NCI-H2081 (cell line): ENCODE measurements at regions not wholly inside any gene's neighbourhood (a gene's known extent, or its start where the extent isn't known, plus 50 kb on each side); places are given as distances from the start of the nearest gene placed in this dataset.
A peak's percentile ranks its signal among the peaks of the same experiment; 100 is the strongest.
"Not testable (repeated sequence)": the region's sequence is repeated elsewhere in the genome, so short reads cannot be mapped to it uniquely, and the experiment has no call there.

Source experiments
- DNase-seq, 2 experiments: peaks; one replicate each; lab custom pipeline; 2025; lab: John Stamatoyannopoulos, UW

DNA sequence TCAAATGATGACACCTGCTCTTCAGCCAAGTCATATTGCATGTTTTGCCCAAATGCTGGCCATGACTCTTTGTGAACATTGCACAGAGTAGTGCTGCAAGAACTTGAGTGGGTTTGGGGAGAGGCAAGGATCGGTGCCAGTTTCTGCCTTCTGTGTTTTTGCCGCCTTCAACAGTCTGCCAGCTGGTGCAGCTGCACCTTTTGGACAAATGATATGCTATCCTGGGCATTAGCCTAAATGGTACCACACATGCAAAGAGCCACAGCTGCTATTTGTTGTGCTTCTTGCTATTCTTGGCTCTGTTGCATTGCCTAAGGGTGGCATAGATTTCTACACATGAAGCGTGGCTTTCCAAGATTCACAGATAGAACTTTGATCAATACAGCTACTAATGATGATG lies 189.0 kb upstream of the CCN2 start:
- DNase-seq, result peak in 1 of 2 experiments; percentile 40

DNA sequence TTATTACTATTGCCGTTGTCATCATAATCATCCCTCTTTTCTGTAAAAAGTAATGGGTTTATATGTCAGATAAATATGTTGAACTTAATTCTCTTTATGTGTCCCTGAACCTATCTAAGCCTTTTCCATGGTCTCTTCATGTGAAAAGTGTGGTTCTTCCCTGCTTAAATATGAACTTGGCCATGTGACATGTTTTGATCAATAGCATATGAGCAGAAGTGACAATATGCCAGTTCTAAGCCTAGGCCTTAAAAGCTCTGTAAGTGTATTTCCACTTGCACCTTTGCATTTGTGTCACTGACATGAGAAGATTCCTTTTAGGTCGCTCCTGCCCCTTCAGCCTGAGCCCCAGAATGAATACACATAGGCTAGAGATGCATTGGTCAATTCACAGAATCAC lies 188.4 kb upstream of the CCN2 start:
- no peak for DNase-seq

DNA sequence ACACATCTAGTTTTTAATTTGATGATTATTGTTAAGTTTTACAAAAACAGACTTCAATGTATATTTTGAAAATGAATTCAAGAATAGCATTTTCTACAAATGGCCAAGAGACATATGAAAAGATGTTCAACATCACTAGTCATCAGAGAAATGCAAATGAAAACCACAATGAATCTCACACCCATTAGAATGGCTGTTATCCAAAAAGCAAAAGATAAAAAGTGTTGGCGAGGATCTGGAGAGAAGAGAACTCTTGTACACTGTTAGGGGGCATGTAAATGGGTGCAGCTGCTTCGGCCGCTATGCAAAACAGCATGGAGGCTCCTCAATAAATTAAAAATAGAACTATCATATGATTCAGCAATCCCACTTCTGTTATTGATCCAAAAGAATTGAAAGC lies 185.8 kb upstream of the CCN2 start:
- DNase-seq, result no peak

DNA sequence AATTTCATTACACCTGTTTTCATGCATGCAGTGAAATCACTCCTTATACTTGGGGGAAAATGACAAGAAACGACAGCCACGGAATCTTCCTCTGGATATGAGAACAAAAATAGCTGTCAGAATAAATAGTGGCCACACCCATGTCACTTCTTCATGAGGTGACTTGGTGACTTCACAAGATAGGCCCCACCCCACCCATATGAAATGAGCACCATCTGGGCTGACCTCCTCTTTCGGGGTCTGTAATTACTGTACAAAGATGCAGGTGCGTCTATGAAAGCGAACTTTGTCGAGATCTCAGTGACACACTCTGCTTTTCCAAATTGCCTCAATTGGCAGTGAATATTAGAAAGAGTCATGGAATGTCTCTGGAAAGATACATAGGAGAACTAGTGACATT lies 184.2 kb upstream of the CCN2 start:
- DNase-seq, result no peak

DNA sequence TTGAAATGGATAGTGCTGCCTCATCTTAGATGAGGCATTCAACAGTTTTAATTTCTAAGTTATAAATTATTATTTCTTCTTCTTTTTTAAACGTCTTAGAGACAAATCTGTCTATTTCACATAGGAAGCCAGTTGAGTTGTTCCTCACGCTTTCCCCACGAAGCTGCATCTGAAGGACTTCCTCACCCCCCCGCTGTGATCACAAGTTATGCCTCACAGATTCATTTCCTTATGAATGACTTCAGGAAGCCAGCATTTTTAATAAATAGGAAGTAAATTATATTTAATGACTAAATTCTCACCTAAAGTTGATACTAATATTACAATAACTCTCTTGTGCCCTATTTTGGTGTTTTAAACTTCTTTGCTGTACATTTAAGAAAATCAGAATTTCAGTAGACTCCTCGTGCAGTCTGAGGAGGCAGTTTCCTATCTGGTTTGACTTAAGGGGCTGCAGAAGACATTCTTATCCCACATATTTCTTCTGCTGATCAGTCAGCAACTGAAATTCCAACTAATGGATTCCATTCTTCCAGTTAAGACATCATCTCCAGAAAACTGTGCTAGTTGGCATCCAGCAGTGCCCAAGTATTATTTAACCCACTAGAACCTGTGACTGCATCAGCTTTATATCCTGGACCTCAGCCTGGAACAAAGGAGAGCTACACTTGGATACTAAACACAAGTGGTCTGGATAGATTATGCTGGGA lies 182.7 kb upstream of the CCN2 start:
- DNase-seq, result no peak

DNA sequence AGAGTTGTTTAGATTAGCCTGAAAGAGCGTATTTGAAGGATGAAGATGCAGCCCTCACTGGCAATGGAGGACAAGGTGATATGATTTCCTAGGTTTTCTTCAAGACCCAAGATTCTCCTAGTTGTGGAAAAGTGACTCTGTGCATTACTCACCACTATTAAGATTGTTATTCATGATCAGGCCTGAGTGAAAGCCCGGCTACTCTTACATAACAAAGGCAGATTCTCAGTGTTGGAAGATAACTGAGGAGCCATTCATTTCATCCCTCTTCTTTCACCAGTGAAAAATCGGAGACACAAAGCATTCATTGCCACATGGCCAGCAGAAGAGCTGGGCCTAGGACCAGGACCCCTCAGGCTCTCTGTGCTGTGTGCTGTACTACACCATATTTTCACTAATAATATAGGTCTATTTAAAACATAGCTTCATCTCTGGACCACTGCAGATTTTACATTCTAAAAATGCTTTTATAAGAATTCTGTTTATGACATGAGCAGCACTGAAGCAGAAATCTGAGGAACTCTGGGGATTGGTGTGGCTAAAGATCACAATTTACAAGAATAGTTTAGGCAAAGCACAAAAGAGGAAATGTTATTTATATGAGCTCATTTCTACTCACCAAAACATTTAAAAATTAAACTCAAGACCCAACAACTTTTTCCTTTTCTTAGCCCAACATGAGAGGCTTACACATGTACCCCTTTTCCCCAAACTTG lies 181.9 kb upstream of the CCN2 start:
- no peak for DNase-seq

DNA sequence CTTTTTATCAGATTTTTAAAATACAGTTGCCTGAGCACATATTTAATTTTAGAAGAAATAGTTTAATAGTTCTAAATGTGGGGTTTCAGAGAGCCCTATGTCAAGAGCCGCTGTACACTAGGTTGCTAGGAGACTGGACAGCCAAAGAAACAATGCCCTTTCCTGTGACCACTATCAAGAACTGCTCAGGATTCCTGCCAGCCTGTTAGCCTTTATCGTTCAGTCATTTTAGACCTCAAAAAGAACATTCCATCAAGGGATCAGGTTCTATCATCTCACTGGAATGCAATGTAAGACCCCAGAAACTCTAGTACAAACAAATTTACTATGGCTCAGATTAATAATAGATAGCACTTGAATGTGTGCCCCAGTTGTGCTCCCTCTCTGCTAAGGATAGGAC lies 181.2 kb upstream of the CCN2 start:
- DNase-seq, result no peak

DNA sequence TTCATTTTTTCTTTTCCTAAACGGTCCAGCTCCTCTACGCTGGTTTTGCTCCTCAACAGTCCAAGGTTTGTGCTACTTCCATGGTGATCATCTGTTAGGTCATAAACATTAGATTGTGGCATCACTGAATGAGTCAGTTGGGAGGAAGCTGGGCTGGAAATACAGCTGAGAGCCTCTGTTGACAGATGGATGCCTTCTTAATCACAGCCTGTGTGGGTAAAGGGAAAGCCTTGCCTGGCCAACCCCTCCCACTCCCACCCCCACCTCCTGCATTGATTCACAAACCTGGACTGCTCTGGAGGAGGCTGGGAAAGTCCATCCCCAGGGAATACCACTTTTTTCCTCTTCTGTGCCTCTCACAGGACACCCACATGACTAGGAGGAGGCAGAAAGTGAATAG lies 180.6 kb upstream of the CCN2 start:
- DNase-seq, result peak; percentile 54 to 66

DNA sequence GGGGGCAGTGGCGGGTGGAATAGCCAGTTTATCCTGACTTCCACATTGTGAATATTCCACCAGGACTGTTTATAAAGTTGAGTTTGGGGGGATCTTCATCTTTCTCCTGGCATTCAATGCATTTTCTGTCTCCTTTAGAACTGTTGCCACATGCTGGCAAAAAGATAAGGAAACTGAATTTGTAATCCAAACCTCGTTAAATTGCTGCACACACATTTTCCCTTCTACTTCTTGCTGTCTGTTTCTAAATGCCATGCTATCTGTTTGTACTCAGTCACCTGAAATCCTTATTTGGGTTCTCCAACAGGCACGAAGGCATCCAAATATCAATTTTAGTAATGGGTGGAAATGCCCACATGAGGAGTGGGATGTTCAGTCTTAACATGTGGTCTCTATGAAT lies 180.2 kb upstream of the CCN2 start:
- DNase-seq, result no peak

DNA sequence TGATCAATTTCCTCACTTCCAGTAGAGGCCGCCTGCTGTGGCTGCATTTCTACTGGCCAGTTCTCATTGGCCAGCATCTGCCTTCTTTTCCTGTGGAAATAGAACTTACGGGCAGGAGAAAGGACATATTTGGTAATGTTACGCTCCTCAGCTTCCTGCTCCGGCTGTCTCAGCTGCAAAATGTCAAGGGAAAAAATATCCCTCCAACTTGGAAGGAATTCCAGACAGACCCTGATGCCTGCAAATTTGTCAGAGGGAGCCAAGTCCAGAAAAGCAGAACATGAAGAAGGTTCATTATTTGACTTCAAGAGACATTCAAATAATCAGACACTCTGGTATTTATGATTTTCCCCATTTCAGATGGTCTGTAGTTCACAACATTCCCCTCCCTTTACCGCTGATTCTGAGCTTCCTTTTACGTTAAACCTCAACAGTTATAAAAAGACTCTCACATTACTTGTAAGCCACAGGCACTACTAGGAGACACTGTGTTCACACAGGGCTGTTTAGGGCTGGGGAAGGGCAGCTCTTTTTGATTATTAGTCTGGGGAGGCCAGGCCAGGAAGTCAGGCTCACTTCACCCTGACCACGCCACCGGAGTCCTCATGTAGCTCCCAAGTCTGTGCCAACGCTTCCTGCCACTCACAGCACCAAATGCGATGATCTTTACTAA lies 179.6 kb upstream of the CCN2 start:
- DNase-seq, result no peak

DNA sequence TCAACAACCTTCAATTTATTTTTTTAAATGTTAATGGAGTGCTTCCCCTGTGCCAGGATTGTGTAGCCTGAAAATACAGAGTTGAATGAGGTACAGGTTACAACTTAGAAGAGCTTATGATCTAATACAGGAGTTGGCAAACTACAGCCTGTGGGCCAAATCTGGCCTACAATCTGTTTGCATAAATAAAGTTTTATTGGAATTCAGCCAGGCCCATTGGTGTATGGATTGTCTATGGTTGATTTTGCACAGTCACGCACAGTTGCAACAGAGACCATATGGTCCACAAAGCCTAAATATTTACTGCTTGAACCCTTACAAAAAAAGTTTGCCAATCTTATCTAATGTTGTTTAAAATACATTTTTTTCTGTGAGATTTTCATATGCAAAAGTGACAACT lies 177.3 kb upstream of the CCN2 start:
- DNase-seq, result no peak

DNA sequence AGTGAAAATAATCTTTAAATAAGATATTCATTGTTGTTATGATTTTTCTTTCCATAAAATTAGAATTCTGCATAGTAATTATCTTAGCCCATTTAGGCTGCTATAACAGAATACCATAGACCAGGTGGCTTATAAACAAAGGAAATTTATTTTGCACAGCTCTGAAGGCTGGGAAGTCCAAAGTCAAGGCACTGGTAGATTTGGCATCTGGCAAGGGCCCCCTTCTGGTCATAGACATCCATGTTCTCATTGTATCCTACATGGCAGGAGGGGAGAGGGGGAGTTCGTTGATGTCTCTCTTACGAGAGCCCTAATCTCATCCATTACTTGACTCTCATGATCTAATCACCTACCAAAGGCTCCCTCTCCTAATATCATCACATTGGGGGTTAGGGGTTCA lies 175.0 kb upstream of the CCN2 start:
- DNase-seq, result no peak

DNA sequence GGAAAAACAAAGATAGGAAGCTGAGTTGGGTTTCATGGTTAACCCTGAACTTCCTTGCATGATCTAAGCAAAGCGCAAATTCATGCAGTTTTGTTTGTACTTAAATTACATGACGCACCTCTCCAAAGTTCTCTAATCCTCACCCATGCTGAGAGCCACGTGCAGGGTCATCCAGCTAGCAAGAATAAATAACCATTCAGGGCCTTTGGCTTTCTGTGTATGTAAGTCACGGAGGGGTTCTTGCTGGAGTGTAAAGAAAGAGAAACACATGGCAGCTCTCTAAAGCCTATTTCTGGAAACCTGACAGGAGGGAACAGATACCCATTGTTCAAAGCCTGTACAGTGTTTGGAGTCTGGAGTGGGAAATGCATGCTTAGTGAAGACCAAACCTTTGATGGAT lies 171.7 kb upstream of the CCN2 start:
- DNase-seq, result peak; percentile 2 to 37

DNA sequence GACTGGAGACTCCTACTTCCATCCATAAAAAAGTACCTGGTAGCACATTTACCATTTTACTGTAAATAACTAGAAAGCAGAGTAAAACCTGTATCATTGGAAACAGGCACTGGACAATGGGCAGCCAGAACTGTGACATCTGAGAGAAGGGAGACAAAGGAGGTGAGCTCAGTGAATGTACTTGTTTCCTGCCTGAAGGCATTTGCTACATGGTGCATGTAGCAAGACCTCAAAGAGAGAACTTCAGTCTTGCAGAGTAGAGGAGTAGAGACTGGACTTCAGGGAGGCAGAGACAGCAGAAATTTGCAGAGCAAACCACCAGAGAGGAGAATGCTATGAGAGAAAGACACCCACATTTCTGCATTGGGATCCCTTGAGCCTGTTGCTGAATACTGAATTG lies 171.0 kb upstream of the CCN2 start:
- DNase-seq, result no peak

DNA sequence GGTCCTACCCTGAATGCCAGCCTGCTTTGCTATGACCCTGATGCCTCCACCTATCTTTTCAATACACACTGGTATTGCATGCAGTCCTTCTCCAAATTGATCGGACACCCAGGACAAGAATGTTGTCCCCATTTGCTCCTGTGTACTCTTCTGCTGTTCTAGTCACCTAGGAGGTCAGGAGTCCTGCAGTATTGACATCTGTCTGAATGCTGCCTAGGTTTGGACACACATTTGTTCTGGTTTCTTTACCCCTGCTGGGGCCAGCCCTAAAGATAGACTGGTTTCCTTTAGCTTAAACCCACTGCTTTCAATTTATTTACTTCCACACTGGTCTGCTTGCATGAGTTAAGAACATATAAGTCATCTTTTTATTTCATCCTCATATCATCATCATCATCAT lies 167.0 kb upstream of the CCN2 start:
- no peak for DNase-seq

DNA sequence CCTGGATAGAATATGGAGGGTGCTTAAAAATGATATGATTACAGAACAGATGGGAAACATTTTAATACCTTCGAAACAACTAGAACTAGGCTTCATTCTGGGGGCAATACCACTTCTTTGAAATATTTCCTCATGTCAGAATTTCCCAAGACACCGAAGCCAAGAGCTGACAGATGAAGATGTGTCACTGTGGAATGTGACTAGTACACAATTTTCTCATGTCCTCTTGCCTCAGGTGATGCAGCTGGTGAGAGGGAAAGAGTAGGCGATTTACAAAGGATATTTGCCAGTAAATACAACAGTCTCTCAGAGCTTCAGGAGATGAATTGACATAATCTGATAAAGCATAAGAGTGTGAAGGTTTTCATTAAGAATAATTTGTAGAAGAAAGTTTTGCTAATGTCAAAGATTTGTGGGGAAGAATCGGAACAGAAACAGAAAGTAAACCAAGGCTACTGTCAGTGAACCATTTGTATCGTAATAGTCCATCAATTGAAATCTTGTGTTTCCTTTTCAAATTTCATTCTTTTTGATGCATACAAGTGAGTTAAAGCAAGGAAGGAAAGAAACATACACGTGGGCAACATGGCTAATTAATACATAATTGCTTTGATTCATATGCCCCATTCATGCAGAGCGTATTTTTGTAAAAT lies 164.7 kb upstream of the CCN2 start:
- DNase-seq, result no peak

DNA sequence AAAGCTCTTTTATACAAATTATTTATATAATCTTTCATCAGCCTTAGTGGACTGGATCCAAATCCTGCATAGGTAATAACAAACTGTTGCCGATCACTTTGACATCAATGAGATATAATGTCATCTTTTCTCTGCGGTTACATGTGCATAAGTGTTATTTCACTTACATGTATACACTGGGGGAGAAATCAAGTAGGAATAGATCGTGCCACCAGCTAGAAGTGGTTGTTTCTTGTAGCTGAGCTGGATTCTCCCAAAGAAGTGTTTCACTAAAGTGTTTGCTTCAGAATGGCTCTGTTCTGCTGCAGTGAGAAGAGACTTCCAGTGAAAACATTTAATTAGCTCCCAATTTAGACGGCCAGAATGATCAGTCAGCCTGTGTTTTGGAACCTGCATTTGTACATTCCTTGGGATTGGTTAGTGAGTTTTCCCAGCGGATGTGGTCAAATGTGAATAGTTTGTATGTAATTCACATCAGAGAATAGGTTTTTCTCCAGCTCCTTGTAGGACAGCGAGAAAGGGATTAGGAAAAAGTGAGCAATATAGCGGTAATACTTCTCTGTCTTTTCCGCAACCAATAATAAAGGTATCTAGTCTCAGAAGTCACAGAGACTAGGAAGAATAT lies 163.1 kb upstream of the CCN2 start:
- no peak for DNase-seq

DNA sequence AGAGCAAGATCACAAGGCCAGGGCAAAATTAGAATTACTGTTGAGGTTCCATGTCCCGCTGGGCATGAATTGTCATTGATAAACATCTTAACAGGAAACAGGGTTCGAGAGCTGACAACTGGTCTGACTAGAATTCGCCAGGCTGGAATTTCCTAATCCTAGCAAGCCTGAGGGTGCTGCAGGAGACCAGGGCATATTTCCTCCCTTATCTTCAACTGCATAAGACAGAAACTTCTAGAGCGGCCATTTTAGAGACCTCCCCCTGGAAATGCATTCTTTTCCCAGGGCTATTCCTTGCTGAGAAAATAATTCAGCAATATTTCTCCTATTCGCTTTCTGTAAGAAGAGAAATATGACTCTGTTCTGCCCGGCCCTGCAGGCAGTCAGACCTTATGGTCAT lies 158.6 kb upstream of the CCN2 start:
- DNase-seq, result not testable (repeated sequence)

DNA sequence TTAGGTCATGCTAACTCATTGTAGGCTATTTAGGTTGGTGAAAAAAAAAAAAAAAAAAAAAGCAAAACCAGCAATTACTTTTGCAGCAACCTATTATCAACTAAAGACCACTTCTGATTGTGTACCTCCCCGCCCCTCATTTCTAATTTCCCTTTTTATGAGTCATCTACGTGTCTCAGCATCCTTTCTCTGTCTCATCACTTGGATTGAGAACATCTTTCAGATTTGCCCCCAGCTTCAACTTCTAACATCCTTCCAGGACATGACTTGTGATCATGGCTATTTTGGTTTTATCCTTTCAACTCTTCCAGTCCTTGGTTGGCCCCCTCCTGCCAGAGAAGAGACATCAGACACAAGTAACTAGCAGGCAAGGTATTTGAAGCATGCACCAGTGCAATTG lies 156.7 kb upstream of the CCN2 start:
- no peak for DNase-seq

DNA sequence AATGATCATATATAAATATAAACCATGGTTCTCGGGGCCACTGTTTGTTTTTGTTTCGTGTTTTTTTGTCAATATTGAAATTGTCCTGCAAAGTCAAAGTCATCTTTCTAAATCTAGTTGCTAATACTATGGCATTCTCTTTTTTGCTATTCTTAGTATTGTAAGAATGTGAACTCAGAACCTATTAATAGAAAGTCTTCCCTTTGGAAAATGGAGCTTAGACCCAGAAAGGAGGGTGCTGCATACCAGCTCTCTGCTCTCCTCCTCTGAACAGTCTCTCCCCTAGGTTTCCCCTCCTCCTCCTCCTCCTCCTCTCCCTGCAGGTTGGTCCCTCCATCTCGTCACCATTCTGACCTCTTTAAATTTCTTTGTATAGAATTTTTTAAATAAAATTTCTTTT lies 150.4 kb upstream of the CCN2 start:
- no peak for DNase-seq

DNA sequence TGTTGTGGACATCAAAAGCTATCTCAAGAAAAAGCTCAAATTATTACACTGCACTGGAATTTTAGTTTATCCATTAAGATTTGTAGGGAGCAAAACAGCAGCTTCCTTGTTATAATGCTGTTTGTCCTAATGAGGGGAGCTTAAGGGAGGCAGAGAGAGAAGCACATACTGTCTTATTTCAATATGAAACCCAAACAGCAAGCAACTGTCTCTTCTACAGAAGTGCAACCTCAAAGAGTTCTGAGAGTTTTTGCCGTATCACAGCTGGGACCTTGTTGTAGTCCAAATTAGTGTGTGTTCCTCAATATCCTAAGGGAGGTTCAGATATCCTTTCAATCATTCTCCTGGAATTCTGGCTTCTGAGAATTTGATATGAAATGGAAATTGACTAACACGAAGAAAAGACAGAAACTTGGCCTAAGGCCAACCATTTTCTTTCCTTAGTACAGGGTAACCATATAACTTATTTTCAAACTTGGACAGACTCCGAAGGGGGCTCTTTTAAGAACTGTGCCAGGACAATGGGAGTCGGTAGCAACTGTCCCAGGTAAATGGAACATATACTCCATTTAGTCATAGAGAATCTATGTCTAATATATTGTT lies 149.3 kb upstream of the CCN2 start:
- no peak for DNase-seq

DNA sequence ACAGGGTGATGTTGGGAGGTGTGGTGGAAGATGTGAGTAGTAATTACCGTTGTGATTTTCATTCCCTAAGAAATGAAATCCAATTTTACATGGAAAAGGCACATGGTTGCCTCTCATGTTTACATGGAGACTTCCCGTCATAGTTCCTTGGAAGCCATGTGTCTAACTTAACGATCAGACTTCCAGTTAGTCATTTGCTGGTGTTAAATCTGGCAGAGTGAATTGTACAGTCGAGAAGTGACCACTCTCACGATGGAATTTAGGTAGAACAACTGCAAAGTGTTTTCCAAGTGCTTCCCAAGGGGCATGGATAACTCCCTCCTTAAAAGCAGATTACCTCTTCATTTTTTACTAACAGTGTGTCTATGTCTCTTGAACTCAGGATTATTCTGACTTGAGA lies 145.8 kb upstream of the CCN2 start:
- no peak for DNase-seq
